ENCODE measurements at regions not wholly inside any gene's neighbourhood (a gene's known extent, or its start where the extent isn't known, plus 50 kb on each side); places are given as distances from the start of the nearest gene placed in this dataset.

DNA sequence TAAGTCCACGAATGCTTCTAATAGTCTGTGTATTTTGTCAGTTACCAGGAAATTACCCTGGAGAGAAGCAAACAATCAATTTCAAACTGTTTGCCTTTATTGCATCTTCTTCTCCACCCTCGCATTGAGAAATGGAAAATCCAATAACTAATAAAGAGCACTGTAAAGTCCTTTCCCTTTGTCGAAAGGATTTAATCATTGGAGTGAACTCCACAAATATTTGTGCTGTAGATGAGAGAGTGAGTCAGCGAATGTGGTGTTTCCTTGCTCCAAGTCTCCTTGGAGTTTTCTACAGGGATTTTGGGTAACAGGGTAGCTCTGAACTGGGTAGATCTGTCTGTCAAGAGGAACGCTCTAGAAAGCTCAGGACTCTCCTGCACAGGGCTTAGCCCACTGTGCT lies 240.2 kb downstream of the KCNS3 start:
- H2BK20ac ChIP-seq (ENCODE audit: low read length), result no peak overlapping the region
- no peaks in the 10 kb centered on the region for H4K20me1 ChIP-seq (replicated peaks in 1 of 2; ENCODE audit: control insufficient read depth in 1 of 2, insufficient read depth in 2 of 2, low read length in 2 of 2)
- no peak overlapping the region for H3K14ac ChIP-seq (ENCODE audit: insufficient read length)
- no peak overlapping the region for H3K23ac ChIP-seq (ENCODE audit: insufficient read length)
- H3K27me3 ChIP-seq (replicated peaks in 1 of 4; ENCODE audit: control insufficient read depth in 3 of 4, extremely low read depth in 1 of 4, insufficient read depth in 3 of 4, low read length in 3 of 4), result no peaks in the 10 kb centered on the region
- no peak overlapping the region for H2BK120ac ChIP-seq (replicated peaks; ENCODE audit: low read depth, low read length)
- no peak overlapping the region for H2AK5ac ChIP-seq (ENCODE audit: low read depth, low read length)
- H3K4me2 ChIP-seq (ENCODE audit: insufficient read depth in 1 of 2, low read depth in 2 of 2, low read length in 2 of 2), result no peak overlapping the region
- H3K79me1 ChIP-seq (ENCODE audit: low read depth, low read length), result no peaks in the 10 kb centered on the region
- no peak overlapping the region for H3K18ac ChIP-seq (ENCODE audit: extremely low read depth, low read length)
- DNase-seq (ENCODE audit: low read depth in 1 of 2, low spot score in 2 of 2), result no peak
- no peak overlapping the region for H2BK15ac ChIP-seq (ENCODE audit: low read length)
- H2BK12ac ChIP-seq (ENCODE audit: low read depth, low read length), result no peak overlapping the region
- H2BK5ac ChIP-seq (ENCODE audit: low read depth, low read length), result no peak overlapping the region
- H3K9ac ChIP-seq (replicated peaks in 1 of 4; ENCODE audit: extremely low read depth in 1 of 4, low read depth in 3 of 4, low read length in 3 of 4), result no peak overlapping the region
- H3K27ac ChIP-seq (ENCODE audit: low read depth, low read length), result no peak overlapping the region
- H3K56ac ChIP-seq (replicated peaks; ENCODE audit: insufficient read length, low read depth, low read length), result no peak overlapping the region
- H2AFZ ChIP-seq (ENCODE audit: low read length), result no peak overlapping the region
- no peaks in the 10 kb centered on the region for H3K79me2 ChIP-seq (ENCODE audit: control insufficient read depth in 1 of 2, insufficient read depth in 2 of 2, low read length in 2 of 2)
- TF ChIP-seq SP2 (IDR thresholded peaks at IDR 0.05; ENCODE audit: low read length), result no peak
- no peak for TF ChIP-seq RXRA (IDR thresholded peaks at IDR 0.05; ENCODE audit: insufficient read depth, low read depth, low read length)
- TF ChIP-seq YY1 (IDR thresholded peaks at IDR 0.05; ENCODE audit: low read depth, low read length), result no peak
- H4K5ac ChIP-seq (ENCODE audit: insufficient read length, low read depth, low read length), result no peak overlapping the region
- no peaks in the 10 kb centered on the region for H3K4me1 ChIP-seq (replicated peaks in 1 of 4; ENCODE audit: control insufficient read depth in 3 of 4, insufficient read depth in 4 of 4, low read length in 3 of 4)
- POLR2A ChIA-PET (ENCODE audit: partially characterized antibody), result no interaction called here
- no peak overlapping the region for H3K4ac ChIP-seq (replicated peaks; ENCODE audit: insufficient read length, low read depth, low read length)
- FAIRE-seq, result no peak
- no peak overlapping the region for H4K8ac ChIP-seq (ENCODE audit: extremely low read depth, insufficient read depth, low read length)
- no peak overlapping the region for H3K4me3 ChIP-seq (ENCODE audit: extremely low read depth in 1 of 4, insufficient read depth in 2 of 4, low read depth in 3 of 4, low read length in 4 of 4)
- no peaks in the 10 kb centered on the region; the same call in 1 of the 2 replicates for H3K23me2 ChIP-seq (ENCODE audit: low read depth, low read length)
- whole genome bisulfite sequencing, 2 experiments (ENCODE audit: extremely low coverage in 1 of 2, insufficient coverage in 1 of 2, insufficient read length in 1 of 2, insufficient replicate concordance in 2 of 2, low coverage in 1 of 2, low lambda C conversion rate in 2 of 2, missing lambda C conversion rate in 1 of 2), result 83% methylated on average over 5 of the region's 5 CpGs; no CpG with 5 or more reads in 1 of the 2 experiments
- CTCF ChIA-PET (ENCODE audit: partially characterized antibody), result interaction anchor here (0.5 to 4.4 kb wide), 11 partner anchors 15 to 1346 kb away, joined by 3 to 60 read pairs (median 5); no protein-coding TSS in a partner anchor
- H3K9me3 ChIP-seq (ENCODE audit: insufficient read depth in 2 of 2, low read depth in 1 of 2, low read length in 1 of 2), result no peaks in the 10 kb centered on the region; a peak in 1 of 4 replicates
- H4K91ac ChIP-seq (replicated peaks; ENCODE audit: insufficient read length, low read length), result no peak overlapping the region
- H3K36me3 ChIP-seq (ENCODE audit: control insufficient read depth in 2 of 4, insufficient read depth in 4 of 4, low read length in 3 of 4), result no peaks in the 10 kb centered on the region
